DMS 273 treated with DMSO at 0.1 percent for 48 hours (cell line): ENCODE measurements at regions not wholly inside any gene's neighbourhood (a gene's known extent, or its start where the extent isn't known, plus 50 kb on each side); places are given as distances from the start of the nearest gene placed in this dataset.

Experiments used
- DNase-seq: peaks from one replicate; lab custom pipeline; 2025; lab: John Stamatoyannopoulos, UW

- DNase-seq = no peak
These were observed 289.1 kb upstream of the ITGA1 start for GRCh38 chr5:52498607-52499006.

GRCh38 chr5:52502460-52502999 is 285.2 kb upstream of the ITGA1 start:
- DNase-seq = no peak

- DNase-seq = no peak
These were observed 283.0 kb upstream of the ITGA1 start for GRCh38 chr5:52504584-52505240.

- no peak for DNase-seq
These were observed 270.0 kb upstream of the ITGA1 start for GRCh38 chr5:52517667-52518066.

- no peak for DNase-seq
These were observed 267.5 kb upstream of the ITGA1 start for GRCh38 chr5:52520171-52520570.

- no peak for DNase-seq
These were observed 266.5 kb upstream of the ITGA1 start for GRCh38 chr5:52521236-52521635.

- no peak for DNase-seq
These were observed 264.0 kb upstream of the ITGA1 start for GRCh38 chr5:52523701-52524100.

- no peak for DNase-seq
These were observed 256.6 kb upstream of the ITGA1 start for GRCh38 chr5:52531105-52531504.

GRCh38 chr5:52543594-52543993 is 244.1 kb upstream of the ITGA1 start:
- no peak for DNase-seq

GRCh38 chr5:52544738-52545137 is 243.0 kb upstream of the ITGA1 start:
- no peak for DNase-seq

- no peak for DNase-seq
These were observed 233.4 kb upstream of the ITGA1 start for GRCh38 chr5:52554293-52554692.

GRCh38 chr5:52560366-52560765 is 227.3 kb upstream of the ITGA1 start:
- no peak for DNase-seq

- no peak for DNase-seq
These were observed 225.2 kb upstream of the ITGA1 start for GRCh38 chr5:52562473-52562872.

- DNase-seq = no peak
These were observed 223.1 kb upstream of the ITGA1 start for GRCh38 chr5:52564587-52564986.

- DNase-seq = no peak
These were observed 210.2 kb upstream of the ITGA1 start for GRCh38 chr5:52577546-52577945.

GRCh38 chr5:52579391-52579790 is 208.3 kb upstream of the ITGA1 start:
- no peak for DNase-seq

GRCh38 chr5:52580921-52581320 is 206.8 kb upstream of the ITGA1 start:
- no peak for DNase-seq

- no peak for DNase-seq
These were observed 205.4 kb upstream of the ITGA1 start for GRCh38 chr5:52582313-52582712.

- DNase-seq = no peak
These were observed 200.6 kb upstream of the ITGA1 start for GRCh38 chr5:52587131-52587530.

- no peak for DNase-seq
These were observed 190.1 kb upstream of the ITGA1 start for GRCh38 chr5:52597625-52598024.

GRCh38 chr5:52598968-52599367 is 188.7 kb upstream of the ITGA1 start:
- DNase-seq = no peak

GRCh38 chr5:52603778-52604554 is 183.8 kb upstream of the ITGA1 start:
- DNase-seq = no peak
